WTC11 (cell line): ENCODE measurements at regions not wholly inside any gene's neighbourhood (a gene's known extent, or its start where the extent isn't known, plus 50 kb on each side); places are given as distances from the start of the nearest gene placed in this dataset.

Source experiments
- ATAC-seq: fragments of 200-7000 bp; cut with Tn5 transposase; 2 replicates; pipeline ENCODE4 v1.10.0; 2021; ENCODE audit warnings: mild to moderate bottlenecking, moderate library complexity
- CTCF ChIA-PET: fragments of 300-600 bp; sonication (Branson Sonifier 250); formaldehyde crosslinking; loops from one replicate; lab custom pipeline; 2021; ENCODE audit warnings: antibody characterized with exemption; lab: Charles Lee
- POLR2A ChIA-PET: fragments of 350-600 bp; sonication (Branson Sonifier 250); formaldehyde crosslinking; loops from one replicate; lab custom pipeline; 2021; ENCODE audit warnings: antibody characterized with exemption; lab: Charles Lee
- DNase-seq: peaks from one replicate; pipeline ENCODE4 v3.0.0; 2021; ENCODE audit warnings: low spot score
- H3K27ac Mint-ChIP-seq: 2 replicates; pipeline ENCODE4 v1.8.0; 2021; ENCODE audit warnings: mixed read lengths
- H3K27me3 Mint-ChIP-seq: 2 replicates; pipeline ENCODE4 v1.8.0; 2021; ENCODE audit warnings: low read depth, mild to moderate bottlenecking, moderate library complexity, mixed read lengths
- H3K36me3 Mint-ChIP-seq: 2 replicates; pipeline ENCODE4 v1.8.0; 2021; ENCODE audit warnings: mixed read lengths
- H3K4me1 Mint-ChIP-seq: 2 replicates; pipeline ENCODE4 v1.8.0; 2022; ENCODE audit warnings: mixed read lengths
- H3K4me3 Mint-ChIP-seq: 2 replicates; pipeline ENCODE4 v1.8.0; 2021; ENCODE audit warnings: mild to moderate bottlenecking, moderate library complexity, mixed read lengths
- H3K9me3 Mint-ChIP-seq: 2 replicates; pipeline ENCODE4 v1.8.0; 2021; ENCODE audit warnings: mixed read lengths
- ATF1 ChIP-seq: sonication (generic); formaldehyde crosslinking; IDR thresholded peaks from 2 replicates; pipeline ENCODE4 v1.8.1; 2023; ENCODE audit warnings: mild to moderate bottlenecking, moderate library complexity, missing genetic modification reagents
- ATF2 ChIP-seq: sonication (generic); formaldehyde crosslinking; IDR thresholded peaks from 2 replicates; pipeline ENCODE4 v1.8.1; 2022; ENCODE audit warnings: low read depth, missing genetic modification reagents, borderline replicate concordance
- ATF6 ChIP-seq: sonication (generic); formaldehyde crosslinking; IDR thresholded peaks from 2 replicates; pipeline ENCODE4 v1.8.1; 2023; ENCODE audit warnings: mild to moderate bottlenecking, missing genetic modification reagents
- CREM ChIP-seq: sonication (generic); formaldehyde crosslinking; IDR thresholded peaks from 2 replicates; pipeline ENCODE4 v1.8.1; 2022; ENCODE audit warnings: mild to moderate bottlenecking, missing genetic modification reagents, moderate library complexity
- E2F5 ChIP-seq: sonication (generic); formaldehyde crosslinking; IDR thresholded peaks from 2 replicates; pipeline ENCODE4 v1.8.1; 2022; ENCODE audit warnings: mild to moderate bottlenecking, moderate library complexity, missing genetic modification reagents
- ERG ChIP-seq: fragments of 250-450 bp; sonication (Bioruptor Pico); IDR thresholded peaks from 2 replicates; pipeline ENCODE4 v1.8.0; 2021; ENCODE audit warnings: mild to moderate bottlenecking
- ETV6 ChIP-seq: sonication (generic); formaldehyde crosslinking; IDR thresholded peaks from 2 replicates; pipeline ENCODE4 v1.8.1; 2022; ENCODE audit warnings: mild to moderate bottlenecking, missing genetic modification reagents
- FOXP4 ChIP-seq: sonication (generic); formaldehyde crosslinking; IDR thresholded peaks from 2 replicates; pipeline ENCODE4 v1.8.0; 2022; ENCODE audit warnings: mild to moderate bottlenecking, missing genetic modification reagents
- JAZF1 ChIP-seq: fragments of 250-450 bp; sonication (Bioruptor Pico); IDR thresholded peaks from 2 replicates; pipeline ENCODE4 v1.9.0; 2021; ENCODE audit warnings: moderate library complexity, mild to moderate bottlenecking, inconsistent platforms
- MLX ChIP-seq: sonication (generic); formaldehyde crosslinking; IDR thresholded peaks from 2 replicates; pipeline ENCODE4 v1.8.1; 2023; ENCODE audit warnings: mild to moderate bottlenecking, missing genetic modification reagents, moderate library complexity
- MXD4 ChIP-seq: fragments of 250-450 bp; sonication (Bioruptor Pico); IDR thresholded peaks from 2 replicates; pipeline ENCODE4 v1.8.0; 2021; ENCODE audit warnings: mild to moderate bottlenecking, moderate library complexity, borderline replicate concordance
- NFATC4 ChIP-seq: fragments of 250-450 bp; sonication (Bioruptor Pico); IDR thresholded peaks from 2 replicates; pipeline ENCODE4 v1.9.0; 2021; ENCODE audit warnings: mild to moderate bottlenecking
- OVOL2 ChIP-seq: fragments of 250-450 bp; sonication (Bioruptor Pico); IDR thresholded peaks from 2 replicates; pipeline ENCODE4 v1.9.0; 2021; ENCODE audit warnings: mild to moderate bottlenecking, borderline replicate concordance
- PRRX2 ChIP-seq: fragments of 250-450 bp; sonication (Bioruptor Pico); IDR thresholded peaks from 2 replicates; pipeline ENCODE4 v1.8.0; 2021; ENCODE audit warnings: mild to moderate bottlenecking
- RELA ChIP-seq: sonication (generic); formaldehyde crosslinking; IDR thresholded peaks from 2 replicates; pipeline ENCODE4 v1.8.1; 2022; ENCODE audit warnings: missing genetic modification reagents, mild to moderate bottlenecking, borderline replicate concordance
- SMAD4 ChIP-seq: sonication (generic); formaldehyde crosslinking; IDR thresholded peaks from 2 replicates; pipeline ENCODE4 v1.8.0; 2022; ENCODE audit warnings: mild to moderate bottlenecking, missing genetic modification reagents
- SP1 ChIP-seq: sonication (generic); formaldehyde crosslinking; conservative IDR thresholded peaks from 2 replicates; pipeline ENCODE4 v1.8.1; 2022; ENCODE audit warnings: missing genetic modification reagents
- STAT6 ChIP-seq: sonication (generic); formaldehyde crosslinking; conservative IDR thresholded peaks from 2 replicates; pipeline ENCODE4 v1.8.1; 2023; ENCODE audit warnings: mild to moderate bottlenecking, low read depth, missing genetic modification reagents, moderate library complexity
- TP53 ChIP-seq: sonication (generic); formaldehyde crosslinking; IDR thresholded peaks from 2 replicates; pipeline ENCODE4 v1.8.1; 2023; ENCODE audit warnings: mild to moderate bottlenecking, missing genetic modification reagents
- ZBTB21 ChIP-seq: sonication (generic); formaldehyde crosslinking; IDR thresholded peaks from 2 replicates; pipeline ENCODE4 v1.8.1; 2023; ENCODE audit warnings: mild to moderate bottlenecking, missing genetic modification reagents, borderline replicate concordance
- ZNF121 ChIP-seq: sonication (generic); formaldehyde crosslinking; IDR thresholded peaks from 2 replicates; pipeline ENCODE4 v1.8.0; 2023; ENCODE audit warnings: missing genetic modification reagents

GRCh38 chr12:77237896-77238295, 172.5 kb upstream of the E2F7 start:
- no peak for TF ChIP-seq SP1 (CRISPR knock-in tag)
- TF ChIP-seq JAZF1 (CRISPR knock-in tag): no peak
- H3K36me3 Mint-ChIP-seq: no peaks in the 10 kb centered on the region; the same call in 1 of the 2 replicates
- peaks cover 28% of the 10 kb centered on the region for H3K4me1 Mint-ChIP-seq
- DNase-seq (no peak), ATAC-seq (peak; percentile 60)
- no peaks in the 10 kb centered on the region for H3K27me3 Mint-ChIP-seq
- POLR2A ChIA-PET: no interaction called here
- peaks cover 7% of the 10 kb centered on the region; the same call in 1 of the 2 replicates for H3K9me3 Mint-ChIP-seq
- CTCF ChIA-PET: interaction anchor here (0.5 to 1.1 kb wide), 3 partner anchors 17 to 858 kb away, joined by 3 to 5 read pairs (median 5); no protein-coding TSS in a partner anchor
- H3K27ac Mint-ChIP-seq: peak overlapping the region; percentile 80
- peak overlapping the region; percentile 2; the same call in 1 of the 2 replicates for H3K4me3 Mint-ChIP-seq

- H3K27me3 Mint-ChIP-seq: no peaks in the 10 kb centered on the region
- no peak overlapping the region for H3K4me3 Mint-ChIP-seq
- ChIA-PET CTCF (no interaction called here), POLR2A (no interaction called here)
- ATAC-seq: no peak
- TF ChIP-seq STAT6 (CRISPR knock-in tag) (no peak), ATF1 (CRISPR knock-in tag) (no peak), ZBTB21 (CRISPR knock-in tag) (no peak), E2F5 (CRISPR knock-in tag) (no peak), MLX (CRISPR knock-in tag) (no peak), PRRX2 (CRISPR knock-in tag) (no peak), RELA (CRISPR knock-in tag) (no peak), OVOL2 (CRISPR knock-in tag) (no peak), MXD4 (CRISPR knock-in tag) (no peak), SMAD4 (no peak), FOXP4 (no peak), ERG (CRISPR knock-in tag) (no peak), ZNF121 (no peak), TP53 (CRISPR knock-in tag) (no peak)
- peaks cover 7% of the 10 kb centered on the region; the same call in 1 of the 2 replicates for H3K9me3 Mint-ChIP-seq
- no peaks in the 10 kb centered on the region; the same call in 1 of the 2 replicates for H3K36me3 Mint-ChIP-seq
- no peak for DNase-seq
- peaks cover 41% of the 10 kb centered on the region for H3K4me1 Mint-ChIP-seq
- no peak overlapping the region for H3K27ac Mint-ChIP-seq
These were observed 170.7 kb upstream of the E2F7 start for GRCh38 chr12:77236066-77236465.

GRCh38 chr12:77232045-77232444, 166.7 kb upstream of the E2F7 start:
- CTCF ChIA-PET: no interaction called here
- no peak for TF ChIP-seq MXD4 (CRISPR knock-in tag)
- TF ChIP-seq JAZF1 (CRISPR knock-in tag): no peak
- TF ChIP-seq CREM (CRISPR knock-in tag): no peak
- no peak for TF ChIP-seq ATF6 (CRISPR knock-in tag)
- no peak for TF ChIP-seq ATF2 (CRISPR knock-in tag)
- TF ChIP-seq ETV6 (CRISPR knock-in tag): no peak
- TF ChIP-seq NFATC4 (CRISPR knock-in tag): no peak

More at GRCh38 chr12:77232045-77232444, 166.7 kb upstream of the E2F7 start:
- DNase-seq (no peak), ATAC-seq (no peak)
- peaks cover 6% of the 10 kb centered on the region; the same call in 1 of the 2 replicates for H3K9me3 Mint-ChIP-seq
- POLR2A ChIA-PET: no interaction called here
- H3K36me3 Mint-ChIP-seq: peaks cover 2% of the 10 kb centered on the region; the same call in 1 of the 2 replicates
- peaks cover 43% of the 10 kb centered on the region for H3K4me1 Mint-ChIP-seq
- H3K27me3 Mint-ChIP-seq: no peaks in the 10 kb centered on the region
- H3K27ac Mint-ChIP-seq: no peak overlapping the region
- H3K4me3 Mint-ChIP-seq: no peak overlapping the region
